Suprapubic skin (tissue), 4 donors: ENCODE measurements at regions not wholly inside any gene's neighbourhood (a gene's known extent, or its start where the extent isn't known, plus 50 kb on each side); places are given as distances from the start of the nearest gene placed in this dataset.

Experiments used
- DNase-seq, 2 donors: peaks; one replicate each; pipeline ENCODE4 v3.0.0-alpha.2; 2019; ENCODE audit warnings: low spot score in 2 of 2
- H3K27ac ChIP-seq: fragments of 200-600 bp; sonication (generic); one replicate; pipeline ENCODE4 v1.5.1; 2019
- H3K27me3 ChIP-seq: fragments of 200-600 bp; sonication (generic); one replicate; pipeline ENCODE4 v1.5.1; 2019
- H3K36me3 ChIP-seq: fragments of 200-600 bp; sonication (generic); one replicate; pipeline ENCODE4 v1.5.1; 2019
- H3K4me1 ChIP-seq: fragments of 200-600 bp; sonication (generic); one replicate; pipeline ENCODE4 v1.5.1; 2019
- H3K4me3 ChIP-seq: fragments of 200-600 bp; sonication (generic); one replicate; pipeline ENCODE4 v1.5.1; 2019; ENCODE audit warnings: mild to moderate bottlenecking
- H3K9me3 ChIP-seq: fragments of 200-600 bp; sonication (generic); one replicate; pipeline ENCODE4 v1.5.1; 2019
- CTCF ChIP-seq, 2 donors: fragments of 200-600 bp in 1 of 2; fragments of 450-650 bp in 1 of 2; sonication (generic) in 1 of 2; IDR thresholded peaks; one replicate each; pipeline ENCODE4 v1.5.1; 2016 to 2019; ENCODE audit warnings: antibody characterized with exemption in 2 of 2, mild to moderate bottlenecking in 1 of 2, moderate library complexity in 1 of 2
- EP300 ChIP-seq: sonication (generic); formaldehyde crosslinking; IDR thresholded peaks from one replicate; pipeline ENCODE4 v1.6.1; 2017; ENCODE audit warnings: antibody characterized with exemption
- POLR2A ChIP-seq, 2 donors: fragments of 450-650 bp; IDR thresholded peaks; one replicate each; pipeline ENCODE4 v1.6.1; 2017; ENCODE audit warnings: antibody characterized with exemption in 2 of 2, mild to moderate bottlenecking in 2 of 2, moderate library complexity in 2 of 2
- POLR2AphosphoS5 ChIP-seq, 3 donors: sonication (generic); formaldehyde crosslinking; IDR thresholded peaks; one replicate each; pipeline ENCODE4 v1.6.1; 2017; ENCODE audit warnings: antibody characterized with exemption in 3 of 3
- WGBS: methylation state at CpG from one replicate; pipeline ENCODE4 v1.1.5; 2018; 5-methylcytosine and 5-hydroxymethylcytosine counted together

DNA sequence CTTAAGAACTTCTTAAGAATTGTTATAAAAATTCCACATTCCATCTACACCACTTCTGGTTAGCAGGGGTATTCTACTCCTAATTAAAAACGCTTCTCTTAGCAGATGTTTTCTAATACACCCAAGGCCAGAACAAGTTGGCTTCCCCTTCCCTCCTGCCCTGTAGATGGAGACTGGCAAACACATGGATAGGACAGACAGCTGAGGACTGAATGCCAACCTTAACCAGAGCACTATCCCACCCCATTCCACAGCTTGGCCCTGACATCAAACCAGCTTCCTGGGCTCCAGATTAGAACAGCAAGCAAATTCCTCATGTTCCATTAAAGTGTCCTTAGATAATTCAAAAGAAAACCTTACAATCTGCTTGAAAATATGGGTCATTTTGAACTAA is 56.6 kb upstream of the IL6 start:
- no peaks in the 10 kb centered on the region for H3K4me1 ChIP-seq
- H3K36me3 ChIP-seq: no peaks in the 10 kb centered on the region
- 64% methylated on average over 1 of the region's 1 CpG for WGBS
- TF ChIP-seq POLR2AphosphoS5 (IDR thresholded peaks at IDR 0.05) (no peak), POLR2A (IDR thresholded peaks at IDR 0.05) (no peak), EP300 (no peak), CTCF (IDR thresholded peaks at IDR 0.05) (no peak)
- DNase-seq: no peak
- no peaks in the 10 kb centered on the region for H3K9me3 ChIP-seq
- H3K27me3 ChIP-seq: no peaks in the 10 kb centered on the region
- no peak overlapping the region for H3K4me3 ChIP-seq
- H3K27ac ChIP-seq: no peak overlapping the region

- no peak for TF ChIP-seq POLR2AphosphoS5 (IDR thresholded peaks at IDR 0.05)
- no peak for TF ChIP-seq POLR2A (IDR thresholded peaks at IDR 0.05)
- no peak for TF ChIP-seq EP300
- TF ChIP-seq CTCF (IDR thresholded peaks at IDR 0.05): no peak
- WGBS: 79% methylated on average over 5 of the region's 5 CpGs
- Histone ChIP-seq H3K27me3 (no peaks in the 10 kb centered on the region), H3K4me3 (no peak overlapping the region), H3K36me3 (no peaks in the 10 kb centered on the region), H3K4me1 (no peaks in the 10 kb centered on the region), H3K27ac (no peak overlapping the region), H3K9me3 (no peaks in the 10 kb centered on the region)
- no peak for DNase-seq
These were observed 57.1 kb upstream of the IL6 start for GRCh38 chr7:22669692-22670421.

DNA sequence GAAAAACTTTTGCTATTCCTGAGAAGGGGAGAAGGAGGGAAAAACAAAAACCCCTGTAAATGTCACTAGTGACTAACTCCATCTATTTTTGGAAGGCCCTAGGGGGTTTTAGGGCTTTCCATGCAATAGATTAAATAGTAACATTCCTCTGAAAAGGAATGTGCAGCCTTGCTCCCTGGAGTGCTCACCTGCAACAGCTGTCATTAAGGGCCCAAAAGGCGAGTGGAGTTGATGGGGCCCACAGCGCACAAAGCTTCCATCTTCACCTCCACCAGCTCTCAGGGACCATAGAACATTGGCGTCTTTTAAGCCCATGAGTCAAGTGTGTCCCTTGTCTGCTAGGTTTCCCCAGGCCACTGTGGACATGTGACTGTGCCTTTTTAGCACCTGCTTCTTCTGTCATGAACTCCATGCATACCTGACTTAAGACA is 58.0 kb upstream of the IL6 start:
- DNase-seq: no peak
- Histone ChIP-seq H3K4me1 (no peaks in the 10 kb centered on the region), H3K36me3 (no peaks in the 10 kb centered on the region), H3K27me3 (no peaks in the 10 kb centered on the region), H3K9me3 (no peaks in the 10 kb centered on the region), H3K4me3 (no peak overlapping the region), H3K27ac (no peak overlapping the region)
- WGBS: 95% methylated on average over 3 of the region's 3 CpGs
- no peak for TF ChIP-seq POLR2AphosphoS5 (IDR thresholded peaks at IDR 0.05)
- no peak for TF ChIP-seq CTCF (IDR thresholded peaks at IDR 0.05)
- TF ChIP-seq POLR2A (IDR thresholded peaks at IDR 0.05): no peak
- TF ChIP-seq EP300: no peak

DNA sequence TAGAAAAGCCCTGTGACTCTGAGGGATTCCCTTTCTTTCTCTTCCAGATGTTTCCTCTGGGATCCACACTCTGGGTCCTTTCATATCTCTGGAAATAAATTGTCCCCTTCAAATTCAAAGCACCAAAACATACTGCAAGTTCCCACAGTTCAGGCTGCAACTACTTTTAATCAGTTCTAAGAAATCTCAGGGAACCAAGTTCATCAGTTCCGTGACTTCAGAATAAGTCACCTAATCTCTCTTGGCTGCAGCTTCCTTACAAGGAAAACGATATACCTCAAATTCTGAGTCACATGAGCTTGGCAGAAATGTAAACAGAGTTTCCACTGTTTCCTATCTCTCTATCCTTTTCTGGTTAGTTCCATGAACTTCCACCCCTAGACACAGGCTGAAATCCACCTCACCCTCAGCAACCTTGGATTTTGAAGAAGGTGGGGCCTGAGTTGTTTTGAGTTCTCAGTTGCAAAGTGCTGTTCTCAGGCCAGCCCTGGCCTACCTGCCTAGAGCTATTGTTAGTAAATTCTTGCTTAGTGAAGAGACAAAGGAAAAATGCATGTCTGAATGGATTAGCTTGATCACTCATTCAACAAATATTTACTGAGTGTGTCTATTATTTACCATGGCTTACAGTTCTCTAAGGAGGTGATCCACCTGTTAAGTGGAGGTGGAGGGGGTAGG is 59.3 kb upstream of the IL6 start:
- Histone ChIP-seq H3K27me3 (no peaks in the 10 kb centered on the region), H3K9me3 (no peaks in the 10 kb centered on the region), H3K4me1 (no peaks in the 10 kb centered on the region), H3K27ac (no peak overlapping the region), H3K4me3 (no peak overlapping the region), H3K36me3 (no peaks in the 10 kb centered on the region)
- WGBS: 59% methylated on average over 2 of the region's 2 CpGs
- no peak for DNase-seq
- TF ChIP-seq POLR2A (IDR thresholded peaks at IDR 0.05) (no peak), CTCF (IDR thresholded peaks at IDR 0.05) (no peak), POLR2AphosphoS5 (IDR thresholded peaks at IDR 0.05) (no peak), EP300 (no peak)

DNA sequence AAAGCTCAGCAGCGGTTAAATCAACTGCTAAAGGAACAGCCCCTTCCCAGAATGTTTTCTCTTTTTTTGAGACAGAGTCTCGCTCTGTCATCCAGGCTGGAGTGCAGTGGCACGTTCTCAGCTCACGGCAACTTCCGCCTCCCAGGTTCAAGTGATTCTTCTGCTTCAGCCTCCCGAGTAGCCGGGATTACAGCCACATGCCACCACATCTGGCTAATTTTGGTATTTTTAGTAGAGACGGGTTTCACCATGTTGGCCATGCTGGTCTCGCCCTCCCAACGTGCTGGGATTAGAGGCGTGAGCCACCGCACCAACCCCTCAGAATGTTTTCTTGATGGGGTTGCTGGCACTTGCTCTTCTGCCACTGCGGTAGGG is 59.8 kb upstream of the IL6 start:
- WGBS: 91% methylated on average over 13 of the region's 13 CpGs
- Histone ChIP-seq H3K36me3 (no peaks in the 10 kb centered on the region), H3K9me3 (no peaks in the 10 kb centered on the region), H3K4me3 (no peak overlapping the region), H3K4me1 (no peaks in the 10 kb centered on the region), H3K27ac (no peak overlapping the region), H3K27me3 (no peaks in the 10 kb centered on the region)
- no peak for DNase-seq
- TF ChIP-seq POLR2AphosphoS5 (IDR thresholded peaks at IDR 0.05) (no peak), CTCF (IDR thresholded peaks at IDR 0.05) (no peak), POLR2A (IDR thresholded peaks at IDR 0.05) (no peak), EP300 (no peak)
